Muscle of leg (tissue), 3 donors: ENCODE measurements at regions not wholly inside any gene's neighbourhood (a gene's known extent, or its start where the extent isn't known, plus 50 kb on each side); places are given as distances from the start of the nearest gene placed in this dataset.
"Not testable (repeated sequence)": the region's sequence is repeated elsewhere in the genome, so short reads cannot be mapped to it uniquely, and the experiment has no call there.

ENCODE experiments used
- DNase-seq: peaks from one replicate; pipeline ENCODE4 v3.0.0; 2013
- H3K27ac ChIP-seq: one replicate; pipeline ENCODE4 v1.5.1; 2013; ENCODE audit warnings: mild to moderate bottlenecking, low read length, control low read depth
- H3K27me3 ChIP-seq: one replicate; pipeline ENCODE4 v1.6.1; 2013; ENCODE audit warnings: low read length; ENCODE audit not compliant: control insufficient read depth, insufficient read depth
- H3K36me3 ChIP-seq: one replicate; pipeline ENCODE4 v1.6.1; 2013; ENCODE audit warnings: low read length; ENCODE audit not compliant: control insufficient read depth, insufficient read depth
- H3K4me1 ChIP-seq: one replicate; pipeline ENCODE4 v1.6.1; 2013; ENCODE audit warnings: low read length; ENCODE audit not compliant: control insufficient read depth, insufficient read depth
- H3K4me3 ChIP-seq: one replicate; pipeline ENCODE4 v1.5.1; 2013; ENCODE audit warnings: low read length, control low read depth
- H3K9me3 ChIP-seq: replicated peaks from 2 replicates; pipeline ENCODE4 v1.6.1; 2013; ENCODE audit warnings: low read depth, low read length; ENCODE audit not compliant: control insufficient read depth
- WGBS: methylation state at CpG from one replicate; pipeline ENCODE4 v1.1.5; 2013; ENCODE audit warnings: missing lambda C conversion rate; ENCODE audit not compliant: insufficient coverage; 5-methylcytosine and 5-hydroxymethylcytosine counted together

- no peak for DNase-seq
These were observed 85.9 kb upstream of the KMT2C start for GRCh38 chr7:152521420-152522337.

GRCh38 chr7:152520861-152521302 is 85.1 kb upstream of the KMT2C start:
- Histone ChIP-seq H3K27me3 (no peaks in the 10 kb centered on the region), H3K27ac (no peak overlapping the region), H3K9me3 (peaks cover 6% of the 10 kb centered on the region), H3K36me3 (no peaks in the 10 kb centered on the region), H3K4me3 (no peak overlapping the region), H3K4me1 (peaks cover 17% of the 10 kb centered on the region)
- no peak for DNase-seq
- 65% methylated on average over 5 of the region's 5 CpGs for WGBS

More at GRCh38 chr7:152521420-152522337, 85.9 kb upstream of the KMT2C start:
- H3K9me3 ChIP-seq = peaks cover 6% of the 10 kb centered on the region
- H3K4me3 ChIP-seq = no peak overlapping the region
- H3K27me3 ChIP-seq = no peaks in the 10 kb centered on the region
- H3K4me1 ChIP-seq = peaks cover 17% of the 10 kb centered on the region
- no peak overlapping the region for H3K27ac ChIP-seq
- WGBS = 69% methylated on average over 9 of the region's 11 CpGs
- no peaks in the 10 kb centered on the region for H3K36me3 ChIP-seq

GRCh38 chr7:152519290-152519689 is 83.5 kb upstream of the KMT2C start:
- Histone ChIP-seq H3K4me3 (no peak overlapping the region), H3K9me3 (peaks cover 6% of the 10 kb centered on the region), H3K4me1 (peaks cover 17% of the 10 kb centered on the region), H3K27me3 (no peaks in the 10 kb centered on the region), H3K36me3 (no peaks in the 10 kb centered on the region), H3K27ac (no peak overlapping the region)
- no peak for DNase-seq
- WGBS = 60% methylated on average over 1 of the region's 4 CpGs

- H3K27ac ChIP-seq = no peak overlapping the region
- DNase-seq = no peak
- 86% methylated on average over 6 of the region's 9 CpGs for WGBS
- H3K27me3 ChIP-seq = no peaks in the 10 kb centered on the region
- peaks cover 6% of the 10 kb centered on the region for H3K9me3 ChIP-seq
- peaks cover 4% of the 10 kb centered on the region for H3K4me1 ChIP-seq
- no peaks in the 10 kb centered on the region for H3K36me3 ChIP-seq
- no peak overlapping the region for H3K4me3 ChIP-seq
These were observed 80.4 kb upstream of the KMT2C start for GRCh38 chr7:152516216-152516615.

- WGBS = 92% methylated on average over 24 of the region's 25 CpGs
- H3K36me3 ChIP-seq = not testable (repeated sequence)
These were observed 79.6 kb upstream of the KMT2C start for GRCh38 chr7:152515266-152515950.

GRCh38 chr7:152514771-152515105 is 78.9 kb upstream of the KMT2C start:
- WGBS = 90% methylated on average over 14 of the region's 14 CpGs
- Histone ChIP-seq H3K36me3 (no peaks in the 10 kb centered on the region), H3K27me3 (no peaks in the 10 kb centered on the region), H3K27ac (no peak overlapping the region), H3K4me3 (no peak overlapping the region), H3K4me1 (no peaks in the 10 kb centered on the region), H3K9me3 (peaks cover 6% of the 10 kb centered on the region)
- no peak for DNase-seq

More at GRCh38 chr7:152515266-152515950, 79.6 kb upstream of the KMT2C start:
- H3K9me3 ChIP-seq, H3K4me3 ChIP-seq, H3K27ac ChIP-seq, DNase-seq, H3K27me3 ChIP-seq, H3K4me1 ChIP-seq: not testable (repeated sequence)

DNA sequence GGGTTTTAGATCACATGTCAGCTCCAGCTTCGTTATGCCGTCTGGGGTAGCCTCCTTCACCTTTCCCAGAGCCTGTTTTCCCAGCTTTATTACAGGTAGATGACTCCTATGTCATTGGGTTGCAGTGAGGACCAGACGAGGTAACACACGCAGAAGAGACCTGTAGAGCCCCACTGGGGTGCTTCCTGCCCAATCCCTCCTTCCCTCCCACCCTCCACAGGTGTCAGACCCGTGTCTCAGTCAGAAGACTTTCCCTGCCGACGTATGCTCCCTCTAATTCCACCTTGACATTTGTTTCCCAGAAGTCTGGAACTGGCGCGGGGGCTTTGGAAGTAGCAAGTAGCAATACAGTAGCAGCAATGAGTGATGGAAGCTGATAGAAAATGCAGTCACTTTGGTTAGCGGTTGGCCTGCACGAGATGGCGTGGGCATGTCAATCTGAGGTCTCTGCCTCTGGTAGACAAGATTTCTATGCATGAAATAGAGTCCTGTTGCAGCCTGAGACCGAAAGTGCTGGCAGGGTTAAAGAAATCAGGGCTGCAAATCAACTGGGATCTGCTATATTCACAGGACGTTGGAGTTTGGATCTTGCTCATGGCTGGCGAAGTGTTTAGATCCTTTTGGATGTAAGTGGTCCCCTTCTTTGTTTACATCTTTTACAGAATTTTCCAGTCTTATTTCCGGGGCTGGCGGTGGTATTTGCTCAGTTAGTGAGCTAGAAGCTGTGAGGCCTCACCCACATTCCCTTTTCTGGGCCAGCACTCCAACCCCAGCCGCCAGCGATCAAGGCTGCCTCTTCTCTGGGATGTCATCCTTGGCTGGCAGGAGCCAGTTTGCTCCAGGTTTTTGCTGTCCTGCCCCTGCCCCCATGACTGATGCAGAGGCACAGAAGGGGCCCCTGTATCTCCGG is 78.3 kb upstream of the KMT2C start:
- WGBS = 73% methylated on average over 11 of the region's 20 CpGs
- no peak for DNase-seq

GRCh38 chr7:152512706-152513105 is 76.9 kb upstream of the KMT2C start:
- WGBS = 38% methylated on average over 1 of the region's 5 CpGs
- no peak overlapping the region for H3K4me3 ChIP-seq
- no peak for DNase-seq

More for the DNA sequence above, 78.3 kb upstream of the KMT2C start:
- Histone ChIP-seq H3K4me1 (no peaks in the 10 kb centered on the region), H3K9me3 (peaks cover 3% of the 10 kb centered on the region), H3K27me3 (no peaks in the 10 kb centered on the region), H3K27ac (no peak overlapping the region), H3K36me3 (no peaks in the 10 kb centered on the region), H3K4me3 (no peak overlapping the region)

GRCh38 chr7:152511736-152512135 is 75.9 kb upstream of the KMT2C start:
- H3K4me1 ChIP-seq = no peaks in the 10 kb centered on the region
- H3K9me3 ChIP-seq = no peaks in the 10 kb centered on the region
- H3K4me3 ChIP-seq = no peak overlapping the region
- H3K36me3 ChIP-seq = no peaks in the 10 kb centered on the region
- WGBS = 57% methylated on average over 2 of the region's 5 CpGs
- no peak overlapping the region for H3K27ac ChIP-seq
- H3K27me3 ChIP-seq = no peaks in the 10 kb centered on the region
- DNase-seq = no peak

More at GRCh38 chr7:152512706-152513105, 76.9 kb upstream of the KMT2C start:
- Histone ChIP-seq H3K9me3 (no peaks in the 10 kb centered on the region), H3K27ac (no peak overlapping the region), H3K27me3 (no peaks in the 10 kb centered on the region), H3K36me3 (no peaks in the 10 kb centered on the region), H3K4me1 (no peaks in the 10 kb centered on the region)

- Histone ChIP-seq H3K4me1 (peaks cover 4% of the 10 kb centered on the region), H3K4me3 (no peak overlapping the region), H3K27me3 (no peaks in the 10 kb centered on the region), H3K36me3 (no peaks in the 10 kb centered on the region), H3K9me3 (no peaks in the 10 kb centered on the region), H3K27ac (no peak overlapping the region)
- no peak for DNase-seq
These were observed 72.9 kb upstream of the KMT2C start for GRCh38 chr7:152508701-152509100.
